B cell (primary cell): ENCODE measurements at regions not wholly inside any gene's neighbourhood (a gene's known extent, or its start where the extent isn't known, plus 50 kb on each side); places are given as distances from the start of the nearest gene placed in this dataset.

Experiments used
- EZH2 ChIP-seq: IDR thresholded peaks from 2 replicates; pipeline ENCODE4 v1.6.1; 2012; ENCODE audit warnings: borderline replicate concordance, low read depth, mild to moderate bottlenecking, moderate library complexity, low read length; ENCODE audit not compliant: insufficient read depth, poor library complexity, severe bottlenecking
- TF ChIP-seq, protein P1 (sequence below): fragments of 200-600 bp; IDR thresholded peaks from one replicate; pipeline ENCODE4 v1.8.0; 2022; ENCODE audit warnings: antibody characterized with exemption, mild to moderate bottlenecking

DNA sequence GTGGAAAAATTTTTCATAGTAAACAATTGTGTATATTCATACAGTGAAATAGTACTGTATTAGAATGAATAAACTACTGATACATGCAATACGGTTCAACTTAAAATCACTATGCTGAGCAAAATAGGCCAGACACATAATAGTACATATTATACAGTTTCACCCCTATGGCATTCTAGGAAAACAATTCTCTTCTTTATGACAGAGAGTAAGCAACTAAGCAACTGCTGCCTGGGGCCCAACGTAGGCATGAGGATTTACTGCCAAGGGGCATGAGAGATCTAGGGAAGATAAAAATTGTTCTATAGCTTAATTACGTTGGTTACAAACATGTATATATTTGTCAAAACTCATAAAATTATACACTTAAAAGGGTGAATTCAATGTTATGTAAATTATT lies 180.2 kb downstream of the DRD1 start:
- TF ChIP-seq, protein P1, sequence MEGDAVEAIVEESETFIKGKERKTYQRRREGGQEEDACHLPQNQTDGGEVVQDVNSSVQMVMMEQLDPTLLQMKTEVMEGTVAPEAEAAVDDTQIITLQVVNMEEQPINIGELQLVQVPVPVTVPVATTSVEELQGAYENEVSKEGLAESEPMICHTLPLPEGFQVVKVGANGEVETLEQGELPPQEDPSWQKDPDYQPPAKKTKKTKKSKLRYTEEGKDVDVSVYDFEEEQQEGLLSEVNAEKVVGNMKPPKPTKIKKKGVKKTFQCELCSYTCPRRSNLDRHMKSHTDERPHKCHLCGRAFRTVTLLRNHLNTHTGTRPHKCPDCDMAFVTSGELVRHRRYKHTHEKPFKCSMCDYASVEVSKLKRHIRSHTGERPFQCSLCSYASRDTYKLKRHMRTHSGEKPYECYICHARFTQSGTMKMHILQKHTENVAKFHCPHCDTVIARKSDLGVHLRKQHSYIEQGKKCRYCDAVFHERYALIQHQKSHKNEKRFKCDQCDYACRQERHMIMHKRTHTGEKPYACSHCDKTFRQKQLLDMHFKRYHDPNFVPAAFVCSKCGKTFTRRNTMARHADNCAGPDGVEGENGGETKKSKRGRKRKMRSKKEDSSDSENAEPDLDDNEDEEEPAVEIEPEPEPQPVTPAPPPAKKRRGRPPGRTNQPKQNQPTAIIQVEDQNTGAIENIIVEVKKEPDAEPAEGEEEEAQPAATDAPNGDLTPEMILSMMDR = no peak
- no peak for TF ChIP-seq EZH2
